IMR-90 (cell line): ENCODE measurements at regions not wholly inside any gene's neighbourhood (a gene's known extent, or its start where the extent isn't known, plus 50 kb on each side); places are given as distances from the start of the nearest gene placed in this dataset.
A peak's percentile ranks its signal among the peaks of the same experiment; 100 is the strongest.

ENCODE experiments used
- ATAC-seq: fragments of 200-7000 bp; cut with Tn5 transposase; 2 replicates; pipeline ENCODE4 v1.9.1; 2020; ENCODE audit warnings: low read depth, mild to moderate bottlenecking, moderate library complexity
- BruUV-seq: library from RNA; stranded (reverse); fragments of 400-500 nt; replicated peaks from 2 replicates; lab custom pipeline; 2021; lab: Mats Ljungman, UMichigan
- CTCF ChIA-PET: fragments of 300-600 bp; formaldehyde crosslinking; extraction: SDS; loops from one replicate; lab custom pipeline; 2021; ENCODE audit warnings: antibody characterized with exemption; lab: Yijun Ruan, JAX
- POLR2A ChIA-PET: fragments of 300-600 bp; sonication (Branson Sonifier 250); formaldehyde crosslinking; loops from one replicate; lab custom pipeline; 2022; ENCODE audit warnings: antibody characterized with exemption; ENCODE audit not compliant: unreplicated experiment; lab: Charles Lee
- DNase-seq: peaks from one replicate; pipeline ENCODE4 v3.0.0; 2013
- H2AFZ ChIP-seq: replicated peaks from 2 replicates; pipeline ENCODE3; 2013; ENCODE audit warnings: low read length, mild to moderate bottlenecking; ENCODE audit not compliant: poor library complexity
- H2AK5ac ChIP-seq: 2 replicates; pipeline ENCODE4 v1.6.1; 2013; ENCODE audit warnings: low read depth, low read length, inconsistent platforms
- H2AK9ac ChIP-seq: replicated peaks from 2 replicates; pipeline ENCODE3; 2013; ENCODE audit warnings: mild to moderate bottlenecking, low read depth, low read length, moderate library complexity; ENCODE audit not compliant: poor library complexity
- H2BK120ac ChIP-seq: 2 replicates; pipeline ENCODE4 v1.6.1; 2013; ENCODE audit warnings: low read depth, low read length, inconsistent platforms
- H2BK15ac ChIP-seq: 3 replicates; pipeline ENCODE4 v1.6.1; 2013; ENCODE audit warnings: low read depth, low read length, inconsistent platforms
- H2BK20ac ChIP-seq: 2 replicates; pipeline ENCODE4 v1.6.1; 2013; ENCODE audit warnings: low read depth, mild to moderate bottlenecking, inconsistent platforms, low read length, moderate library complexity
- H2BK5ac ChIP-seq: 2 replicates; pipeline ENCODE4 v1.6.1; 2013; ENCODE audit warnings: mild to moderate bottlenecking, low read depth, low read length, inconsistent platforms; ENCODE audit not compliant: poor library complexity, severe bottlenecking
- H3K14ac ChIP-seq: replicated peaks from 2 replicates; pipeline ENCODE4 v1.6.1; 2013; ENCODE audit warnings: low read depth, low read length, inconsistent platforms
- H3K18ac ChIP-seq: 2 replicates; pipeline ENCODE4 v1.6.1; 2013; ENCODE audit warnings: low read depth, low read length, control low read depth
- H3K23ac ChIP-seq: 2 replicates; pipeline ENCODE4 v1.6.1; 2013; ENCODE audit warnings: low read depth, low read length, inconsistent platforms
- H3K27ac ChIP-seq: 2 replicates; pipeline ENCODE4 v1.5.1; 2013; ENCODE audit warnings: mild to moderate bottlenecking, control low read depth, low read length; ENCODE audit not compliant: insufficient read depth
- H3K27me3 ChIP-seq: 2 replicates; pipeline ENCODE4 v1.6.1; 2013; ENCODE audit warnings: low read length; ENCODE audit not compliant: control insufficient read depth, insufficient read depth
- H3K36me3 ChIP-seq: 2 replicates; pipeline ENCODE4 v1.6.1; 2013; ENCODE audit warnings: low read length, mixed read lengths; ENCODE audit not compliant: control insufficient read depth, insufficient read depth
- H3K4ac ChIP-seq: 2 replicates; pipeline ENCODE4 v1.6.1; 2013; ENCODE audit warnings: low read depth, low read length, inconsistent platforms
- H3K4me1 ChIP-seq: 2 replicates; pipeline ENCODE4 v1.6.1; 2013; ENCODE audit warnings: low read length, mixed read lengths; ENCODE audit not compliant: control insufficient read depth, insufficient read depth
- H3K4me2 ChIP-seq: 2 replicates; pipeline ENCODE4 v1.6.1; 2013; ENCODE audit warnings: low read depth, mild to moderate bottlenecking, control low read depth, low read length, moderate library complexity
- H3K4me3 ChIP-seq: 2 replicates; pipeline ENCODE4 v1.5.1; 2013; ENCODE audit warnings: low read depth, mild to moderate bottlenecking, control low read depth, low read length, moderate library complexity; ENCODE audit not compliant: insufficient read depth
- H3K56ac ChIP-seq: 2 replicates; pipeline ENCODE4 v1.6.1; 2013; ENCODE audit warnings: low read length, inconsistent platforms; ENCODE audit not compliant: insufficient read depth; ENCODE audit errors: extremely low read depth
- H3K79me1 ChIP-seq, 2 experiments: 2 replicates each; pipeline ENCODE4 v1.6.1; 2013; ENCODE audit warnings: low read length in 2 of 2, inconsistent platforms in 1 of 2, low read depth in 1 of 2
- H3K9ac ChIP-seq: 2 replicates; pipeline ENCODE4 v1.6.1; 2013; ENCODE audit warnings: low read depth, low read length, control low read depth
- H3K9me1 ChIP-seq: 2 replicates; pipeline ENCODE4 v1.6.1; 2013; ENCODE audit warnings: low read length, inconsistent platforms; ENCODE audit not compliant: insufficient read depth
- H3K9me3 ChIP-seq: 2 replicates; pipeline ENCODE4 v1.6.1; 2013; ENCODE audit warnings: low read length; ENCODE audit not compliant: control insufficient read depth, insufficient read depth
- H4K20me1 ChIP-seq: 2 replicates; pipeline ENCODE4 v1.6.1; 2013; ENCODE audit warnings: low read length, inconsistent platforms; ENCODE audit not compliant: insufficient read depth
- H4K5ac ChIP-seq: 2 replicates; pipeline ENCODE4 v1.6.1; 2013; ENCODE audit warnings: mild to moderate bottlenecking, low read depth, low read length, control low read depth
- H4K8ac ChIP-seq, 2 experiments: 2 replicates each; pipeline ENCODE4 v1.6.1; 2013; ENCODE audit warnings: low read depth in 2 of 2, low read length in 2 of 2, control low read depth in 1 of 2, inconsistent platforms in 1 of 2
- H4K91ac ChIP-seq: 2 replicates; pipeline ENCODE4 v1.6.1; 2013; ENCODE audit warnings: low read depth, low read length, inconsistent platforms; ENCODE audit not compliant: insufficient read depth
- BHLHE40 ChIP-seq: fragments of 150-350 bp; IDR thresholded peaks from 2 replicates; pipeline ENCODE4 v1.6.1; 2016; ENCODE audit warnings: mild to moderate bottlenecking, low read depth, low read length
- CEBPB ChIP-seq: IDR thresholded peaks from 2 replicates; pipeline ENCODE4 v1.6.1; 2012; ENCODE audit warnings: low read depth, low read length, improper control_type of control experiment
- CHD1 ChIP-seq: IDR thresholded peaks from 2 replicates; pipeline ENCODE4 v1.6.1; 2012; ENCODE audit warnings: low read depth, low read length, improper control_type of control experiment
- ELK1 ChIP-seq: fragments of 150-350 bp; IDR thresholded peaks from 2 replicates; pipeline ENCODE4 v1.6.1; 2016; ENCODE audit warnings: low read depth, mild to moderate bottlenecking, low read length, moderate library complexity, borderline replicate concordance
- FOS ChIP-seq: fragments of 150-350 bp; IDR thresholded peaks from 2 replicates; pipeline ENCODE4 v1.6.1; 2016; ENCODE audit warnings: low read depth, low read length
- MAFK ChIP-seq: IDR thresholded peaks from 2 replicates; pipeline ENCODE4 v1.6.1; 2012; ENCODE audit warnings: low read depth, low read length, improper control_type of control experiment
- MAZ ChIP-seq: IDR thresholded peaks from 2 replicates; pipeline ENCODE4 v1.6.1; 2012; ENCODE audit warnings: low read depth, mild to moderate bottlenecking, low read length, improper control_type of control experiment, moderate library complexity, borderline replicate concordance
- MXI1 ChIP-seq: IDR thresholded peaks from 2 replicates; pipeline ENCODE4 v1.6.1; 2012; ENCODE audit warnings: low read depth, mild to moderate bottlenecking, low read length, moderate library complexity, borderline replicate concordance
- NFE2L2 ChIP-seq: fragments of 150-350 bp; IDR thresholded peaks from 2 replicates; pipeline ENCODE4 v1.6.1; 2016; ENCODE audit warnings: low read depth, mild to moderate bottlenecking, low read length
- POLR2A ChIP-seq: IDR thresholded peaks from 2 replicates; pipeline ENCODE4 v1.6.1; 2012; ENCODE audit warnings: mild to moderate bottlenecking, low read depth, low read length
- RAD21 ChIP-seq: IDR thresholded peaks from 2 replicates; pipeline ENCODE4 v1.6.1; 2012; ENCODE audit warnings: low read length, improper control_type of control experiment
- RCOR1 ChIP-seq: IDR thresholded peaks from 2 replicates; pipeline ENCODE4 v1.6.1; 2012; ENCODE audit warnings: mild to moderate bottlenecking, low read length, improper control_type of control experiment; ENCODE audit not compliant: insufficient replicate concordance
- RFX5 ChIP-seq: IDR thresholded peaks from 2 replicates; pipeline ENCODE4 v1.8.0; 2012; ENCODE audit warnings: low read depth, mild to moderate bottlenecking, low read length, moderate library complexity
- SMC3 ChIP-seq: fragments of 150-350 bp; IDR thresholded peaks from 2 replicates; pipeline ENCODE4 v1.6.1; 2016; ENCODE audit warnings: low read depth, mild to moderate bottlenecking, antibody characterized with exemption, low read length, moderate library complexity
- USF2 ChIP-seq: fragments of 150-350 bp; IDR thresholded peaks from 2 replicates; pipeline ENCODE4 v1.6.1; 2017; ENCODE audit warnings: mild to moderate bottlenecking, antibody characterized with exemption, low read length, low read depth
- WGBS, 2 experiments: methylation state at CpG; one replicate each; pipeline versions ENCODE4 v1.1.5 to v1.1.7; 2013; ENCODE audit warnings: missing lambda C conversion rate in 2 of 2; ENCODE audit not compliant: insufficient read length in 1 of 2; ENCODE audit errors: extremely low coverage in 2 of 2; 5-methylcytosine and 5-hydroxymethylcytosine counted together
- dilution Hi-C: fragments of 300-500 bp; cut with HindIII; formaldehyde crosslinking; loops from one replicate; pipeline ENCODE4 v1.14.3; 2018; ENCODE audit warnings: low sequenced_read_pairs; ENCODE audit not compliant: unreplicated experiment
- in situ Hi-C: fragments of 300-500 bp; cut with MboI; formaldehyde crosslinking; loops from 3 replicates; pipeline ENCODE4 v1.14.3; 2019; ENCODE audit warnings: low sequenced_read_pairs, inconsistent platforms, mixed read lengths
- intact Hi-C: fragments of 100-400 bp; cut with micrococcal nuclease; formaldehyde crosslinking; loops from 2 replicates; pipeline ENCODE4 v1.10.0; 2022
- TF ChIP-seq, protein P1 (sequence below): conservative IDR thresholded peaks from 2 replicates; pipeline ENCODE4 v1.5.1; 2012; ENCODE audit warnings: mild to moderate bottlenecking, low read depth, low read length, improper control_type of control experiment

DNA sequence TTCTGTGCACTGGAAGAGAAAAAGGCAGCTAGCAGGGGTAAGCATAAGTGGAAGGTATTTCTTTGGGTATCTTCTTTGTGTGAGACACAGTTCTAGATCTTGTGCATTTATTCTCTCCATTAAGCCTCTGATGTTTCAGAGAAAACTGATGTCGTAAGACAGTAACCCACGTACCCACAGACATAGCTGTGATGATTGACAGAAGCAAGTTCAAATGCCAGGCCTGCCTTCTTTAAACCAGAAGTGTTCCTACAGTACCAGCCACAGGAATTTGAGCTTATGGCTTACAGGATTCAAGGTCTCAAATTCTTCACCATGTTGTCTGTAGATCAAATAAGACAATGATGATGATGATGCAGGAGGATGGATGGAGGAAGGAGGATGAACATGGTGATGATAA is 161.4 kb upstream of the KCNJ16 start:
- 73% methylated on average over 2 of the region's 2 CpGs; no CpG with 5 or more reads in 1 of the 2 experiments for WGBS, 2 experiments
- Histone ChIP-seq H3K27ac (no peak overlapping the region), H2BK15ac (0 out of 3 replicates have a peak overlapping the region, but pooled peaks have one; percentile 11), H2BK5ac (no peak overlapping the region), H3K9me3 (no peaks in the 10 kb centered on the region), H3K9ac (peak overlapping the region; percentile 66; the same call in 1 of the 2 replicates), H4K91ac (no peak overlapping the region), H2AK9ac (no peak overlapping the region), H2AFZ (no peak overlapping the region), H3K4me2 (peak overlapping the region; percentile 92), H3K14ac (no peak overlapping the region; the same call in 1 of the 2 replicates), H3K36me3 (no peaks in the 10 kb centered on the region), H3K9me1 (no peaks in the 10 kb centered on the region), H4K5ac (peak overlapping the region; percentile 64; the same call in 1 of the 2 replicates), H3K4me3 (peak overlapping the region; percentile 22; the same call in 1 of the 2 replicates), H4K8ac (peak overlapping the region in 1 of 2 experiments; percentile 19; a peak in 2 of 4 replicates), H3K27me3 (no peaks in the 10 kb centered on the region; the same call in 1 of the 2 replicates), H2BK120ac (0 out of 2 replicates have a peak overlapping the region, but pooled peaks have one; percentile 9), H2AK5ac (no peak overlapping the region), H2BK20ac (no peak overlapping the region), H3K56ac (no peak overlapping the region), H3K18ac (peak overlapping the region; percentile 87; the same call in 1 of the 2 replicates), H3K79me1 (no peaks in the 10 kb centered on the region), H3K4me1 (peaks cover 2% of the 10 kb centered on the region; the same call in 1 of the 2 replicates), H3K4ac (peak overlapping the region; percentile 2; the same call in 1 of the 2 replicates), H4K20me1 (no peaks in the 10 kb centered on the region), H3K23ac (no peak overlapping the region)
- ChIA-PET CTCF (no interaction called here), POLR2A (no interaction called here)
- dilution Hi-C loops = no loop called here
- DNase-seq (no peak), ATAC-seq (peak; percentile 17; the same call in 1 of the 2 replicates)
- in situ Hi-C loops = no loop called here
- intact Hi-C loops = no loop called here
- TF ChIP-seq CHD1 (no peak), NFE2L2 (no peak), FOS (no peak), MXI1 (no peak), MAZ (no peak), ELK1 (no peak), RCOR1 (no peak), RAD21 (no peak), POLR2A (no peak), CEBPB (no peak), SMC3 (no peak), MAFK (no peak), BHLHE40 (no peak), RFX5 (no peak), USF2 (no peak)
- TF ChIP-seq, protein P1, sequence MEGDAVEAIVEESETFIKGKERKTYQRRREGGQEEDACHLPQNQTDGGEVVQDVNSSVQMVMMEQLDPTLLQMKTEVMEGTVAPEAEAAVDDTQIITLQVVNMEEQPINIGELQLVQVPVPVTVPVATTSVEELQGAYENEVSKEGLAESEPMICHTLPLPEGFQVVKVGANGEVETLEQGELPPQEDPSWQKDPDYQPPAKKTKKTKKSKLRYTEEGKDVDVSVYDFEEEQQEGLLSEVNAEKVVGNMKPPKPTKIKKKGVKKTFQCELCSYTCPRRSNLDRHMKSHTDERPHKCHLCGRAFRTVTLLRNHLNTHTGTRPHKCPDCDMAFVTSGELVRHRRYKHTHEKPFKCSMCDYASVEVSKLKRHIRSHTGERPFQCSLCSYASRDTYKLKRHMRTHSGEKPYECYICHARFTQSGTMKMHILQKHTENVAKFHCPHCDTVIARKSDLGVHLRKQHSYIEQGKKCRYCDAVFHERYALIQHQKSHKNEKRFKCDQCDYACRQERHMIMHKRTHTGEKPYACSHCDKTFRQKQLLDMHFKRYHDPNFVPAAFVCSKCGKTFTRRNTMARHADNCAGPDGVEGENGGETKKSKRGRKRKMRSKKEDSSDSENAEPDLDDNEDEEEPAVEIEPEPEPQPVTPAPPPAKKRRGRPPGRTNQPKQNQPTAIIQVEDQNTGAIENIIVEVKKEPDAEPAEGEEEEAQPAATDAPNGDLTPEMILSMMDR = no peak
- no TSS peak for BruUV-seq
